IMR-90 (cell line): ENCODE measurements at regions not wholly inside any gene's neighbourhood (a gene's known extent, or its start where the extent isn't known, plus 50 kb on each side); places are given as distances from the start of the nearest gene placed in this dataset.

Source experiments
- ATAC-seq: fragments of 200-7000 bp; cut with Tn5 transposase; 2 replicates; pipeline ENCODE4 v1.9.1; 2020; ENCODE audit warnings: low read depth, mild to moderate bottlenecking, moderate library complexity
- BruUV-seq: library from RNA; stranded (reverse); fragments of 400-500 nt; replicated peaks from 2 replicates; lab custom pipeline; 2021; lab: Mats Ljungman, UMichigan
- CTCF ChIA-PET: fragments of 300-600 bp; formaldehyde crosslinking; extraction: SDS; loops from one replicate; lab custom pipeline; 2021; ENCODE audit warnings: antibody characterized with exemption; lab: Yijun Ruan, JAX
- POLR2A ChIA-PET: fragments of 300-600 bp; sonication (Branson Sonifier 250); formaldehyde crosslinking; loops from one replicate; lab custom pipeline; 2022; ENCODE audit warnings: antibody characterized with exemption; ENCODE audit not compliant: unreplicated experiment; lab: Charles Lee
- DNase-seq: peaks from one replicate; pipeline ENCODE4 v3.0.0; 2013
- H2AFZ ChIP-seq: replicated peaks from 2 replicates; pipeline ENCODE3; 2013; ENCODE audit warnings: low read length, mild to moderate bottlenecking; ENCODE audit not compliant: poor library complexity
- H2AK5ac ChIP-seq: 2 replicates; pipeline ENCODE4 v1.6.1; 2013; ENCODE audit warnings: low read depth, low read length, inconsistent platforms
- H2AK9ac ChIP-seq: replicated peaks from 2 replicates; pipeline ENCODE3; 2013; ENCODE audit warnings: mild to moderate bottlenecking, low read depth, low read length, moderate library complexity; ENCODE audit not compliant: poor library complexity
- H2BK120ac ChIP-seq: 2 replicates; pipeline ENCODE4 v1.6.1; 2013; ENCODE audit warnings: low read depth, low read length, inconsistent platforms
- H2BK15ac ChIP-seq: 3 replicates; pipeline ENCODE4 v1.6.1; 2013; ENCODE audit warnings: low read depth, low read length, inconsistent platforms
- H2BK20ac ChIP-seq: 2 replicates; pipeline ENCODE4 v1.6.1; 2013; ENCODE audit warnings: low read depth, mild to moderate bottlenecking, inconsistent platforms, low read length, moderate library complexity
- H2BK5ac ChIP-seq: 2 replicates; pipeline ENCODE4 v1.6.1; 2013; ENCODE audit warnings: mild to moderate bottlenecking, low read depth, low read length, inconsistent platforms; ENCODE audit not compliant: poor library complexity, severe bottlenecking
- H3K14ac ChIP-seq: replicated peaks from 2 replicates; pipeline ENCODE4 v1.6.1; 2013; ENCODE audit warnings: low read depth, low read length, inconsistent platforms
- H3K18ac ChIP-seq: 2 replicates; pipeline ENCODE4 v1.6.1; 2013; ENCODE audit warnings: low read depth, low read length, control low read depth
- H3K23ac ChIP-seq: 2 replicates; pipeline ENCODE4 v1.6.1; 2013; ENCODE audit warnings: low read depth, low read length, inconsistent platforms
- H3K27ac ChIP-seq: 2 replicates; pipeline ENCODE4 v1.5.1; 2013; ENCODE audit warnings: mild to moderate bottlenecking, control low read depth, low read length; ENCODE audit not compliant: insufficient read depth
- H3K27me3 ChIP-seq: 2 replicates; pipeline ENCODE4 v1.6.1; 2013; ENCODE audit warnings: low read length; ENCODE audit not compliant: control insufficient read depth, insufficient read depth
- H3K36me3 ChIP-seq: 2 replicates; pipeline ENCODE4 v1.6.1; 2013; ENCODE audit warnings: low read length, mixed read lengths; ENCODE audit not compliant: control insufficient read depth, insufficient read depth
- H3K4ac ChIP-seq: 2 replicates; pipeline ENCODE4 v1.6.1; 2013; ENCODE audit warnings: low read depth, low read length, inconsistent platforms
- H3K4me1 ChIP-seq: 2 replicates; pipeline ENCODE4 v1.6.1; 2013; ENCODE audit warnings: low read length, mixed read lengths; ENCODE audit not compliant: control insufficient read depth, insufficient read depth
- H3K4me2 ChIP-seq: 2 replicates; pipeline ENCODE4 v1.6.1; 2013; ENCODE audit warnings: low read depth, mild to moderate bottlenecking, control low read depth, low read length, moderate library complexity
- H3K4me3 ChIP-seq: 2 replicates; pipeline ENCODE4 v1.5.1; 2013; ENCODE audit warnings: low read depth, mild to moderate bottlenecking, control low read depth, low read length, moderate library complexity; ENCODE audit not compliant: insufficient read depth
- H3K56ac ChIP-seq: 2 replicates; pipeline ENCODE4 v1.6.1; 2013; ENCODE audit warnings: low read length, inconsistent platforms; ENCODE audit not compliant: insufficient read depth; ENCODE audit errors: extremely low read depth
- H3K79me1 ChIP-seq, 2 experiments: 2 replicates each; pipeline ENCODE4 v1.6.1; 2013; ENCODE audit warnings: low read length in 2 of 2, inconsistent platforms in 1 of 2, low read depth in 1 of 2
- H3K9ac ChIP-seq: 2 replicates; pipeline ENCODE4 v1.6.1; 2013; ENCODE audit warnings: low read depth, low read length, control low read depth
- H3K9me1 ChIP-seq: 2 replicates; pipeline ENCODE4 v1.6.1; 2013; ENCODE audit warnings: low read length, inconsistent platforms; ENCODE audit not compliant: insufficient read depth
- H3K9me3 ChIP-seq: 2 replicates; pipeline ENCODE4 v1.6.1; 2013; ENCODE audit warnings: low read length; ENCODE audit not compliant: control insufficient read depth, insufficient read depth
- H4K20me1 ChIP-seq: 2 replicates; pipeline ENCODE4 v1.6.1; 2013; ENCODE audit warnings: low read length, inconsistent platforms; ENCODE audit not compliant: insufficient read depth
- H4K5ac ChIP-seq: 2 replicates; pipeline ENCODE4 v1.6.1; 2013; ENCODE audit warnings: mild to moderate bottlenecking, low read depth, low read length, control low read depth
- H4K8ac ChIP-seq, 2 experiments: 2 replicates each; pipeline ENCODE4 v1.6.1; 2013; ENCODE audit warnings: low read depth in 2 of 2, low read length in 2 of 2, control low read depth in 1 of 2, inconsistent platforms in 1 of 2
- H4K91ac ChIP-seq: 2 replicates; pipeline ENCODE4 v1.6.1; 2013; ENCODE audit warnings: low read depth, low read length, inconsistent platforms; ENCODE audit not compliant: insufficient read depth
- BHLHE40 ChIP-seq: fragments of 150-350 bp; IDR thresholded peaks from 2 replicates; pipeline ENCODE4 v1.6.1; 2016; ENCODE audit warnings: mild to moderate bottlenecking, low read depth, low read length
- CEBPB ChIP-seq: IDR thresholded peaks from 2 replicates; pipeline ENCODE4 v1.6.1; 2012; ENCODE audit warnings: low read depth, low read length, improper control_type of control experiment
- CHD1 ChIP-seq: IDR thresholded peaks from 2 replicates; pipeline ENCODE4 v1.6.1; 2012; ENCODE audit warnings: low read depth, low read length, improper control_type of control experiment
- CTCF ChIP-seq: conservative IDR thresholded peaks from 2 replicates; pipeline ENCODE4 v1.5.1; 2012; ENCODE audit warnings: mild to moderate bottlenecking, low read depth, low read length, improper control_type of control experiment
- ELK1 ChIP-seq: fragments of 150-350 bp; IDR thresholded peaks from 2 replicates; pipeline ENCODE4 v1.6.1; 2016; ENCODE audit warnings: low read depth, mild to moderate bottlenecking, low read length, moderate library complexity, borderline replicate concordance
- FOS ChIP-seq: fragments of 150-350 bp; IDR thresholded peaks from 2 replicates; pipeline ENCODE4 v1.6.1; 2016; ENCODE audit warnings: low read depth, low read length
- MAFK ChIP-seq: IDR thresholded peaks from 2 replicates; pipeline ENCODE4 v1.6.1; 2012; ENCODE audit warnings: low read depth, low read length, improper control_type of control experiment
- MAZ ChIP-seq: IDR thresholded peaks from 2 replicates; pipeline ENCODE4 v1.6.1; 2012; ENCODE audit warnings: low read depth, mild to moderate bottlenecking, low read length, improper control_type of control experiment, moderate library complexity, borderline replicate concordance
- MXI1 ChIP-seq: IDR thresholded peaks from 2 replicates; pipeline ENCODE4 v1.6.1; 2012; ENCODE audit warnings: low read depth, mild to moderate bottlenecking, low read length, moderate library complexity, borderline replicate concordance
- NFE2L2 ChIP-seq: fragments of 150-350 bp; IDR thresholded peaks from 2 replicates; pipeline ENCODE4 v1.6.1; 2016; ENCODE audit warnings: low read depth, mild to moderate bottlenecking, low read length
- POLR2A ChIP-seq: IDR thresholded peaks from 2 replicates; pipeline ENCODE4 v1.6.1; 2012; ENCODE audit warnings: mild to moderate bottlenecking, low read depth, low read length
- RAD21 ChIP-seq: IDR thresholded peaks from 2 replicates; pipeline ENCODE4 v1.6.1; 2012; ENCODE audit warnings: low read length, improper control_type of control experiment
- RCOR1 ChIP-seq: IDR thresholded peaks from 2 replicates; pipeline ENCODE4 v1.6.1; 2012; ENCODE audit warnings: mild to moderate bottlenecking, low read length, improper control_type of control experiment; ENCODE audit not compliant: insufficient replicate concordance
- RFX5 ChIP-seq: IDR thresholded peaks from 2 replicates; pipeline ENCODE4 v1.8.0; 2012; ENCODE audit warnings: low read depth, mild to moderate bottlenecking, low read length, moderate library complexity
- SMC3 ChIP-seq: fragments of 150-350 bp; IDR thresholded peaks from 2 replicates; pipeline ENCODE4 v1.6.1; 2016; ENCODE audit warnings: low read depth, mild to moderate bottlenecking, antibody characterized with exemption, low read length, moderate library complexity
- USF2 ChIP-seq: fragments of 150-350 bp; IDR thresholded peaks from 2 replicates; pipeline ENCODE4 v1.6.1; 2017; ENCODE audit warnings: mild to moderate bottlenecking, antibody characterized with exemption, low read length, low read depth
- WGBS, 2 experiments: methylation state at CpG; one replicate each; pipeline versions ENCODE4 v1.1.5 to v1.1.7; 2013; ENCODE audit warnings: missing lambda C conversion rate in 2 of 2; ENCODE audit not compliant: insufficient read length in 1 of 2; ENCODE audit errors: extremely low coverage in 2 of 2; 5-methylcytosine and 5-hydroxymethylcytosine counted together
- dilution Hi-C: fragments of 300-500 bp; cut with HindIII; formaldehyde crosslinking; loops from one replicate; pipeline ENCODE4 v1.14.3; 2018; ENCODE audit warnings: low sequenced_read_pairs; ENCODE audit not compliant: unreplicated experiment
- in situ Hi-C: fragments of 300-500 bp; cut with MboI; formaldehyde crosslinking; loops from 3 replicates; pipeline ENCODE4 v1.14.3; 2019; ENCODE audit warnings: low sequenced_read_pairs, inconsistent platforms, mixed read lengths
- intact Hi-C: fragments of 100-400 bp; cut with micrococcal nuclease; formaldehyde crosslinking; loops from 2 replicates; pipeline ENCODE4 v1.10.0; 2022

GRCh38 chrX:95760356-95760755 lies 924.3 kb upstream of the DIAPH2 start:
- Histone ChIP-seq H3K4me1 (no peaks in the 10 kb centered on the region), H2BK120ac (no peak overlapping the region), H2BK5ac (no peak overlapping the region), H3K56ac (no peak overlapping the region), H2AK5ac (no peak overlapping the region), H3K36me3 (no peaks in the 10 kb centered on the region), H2BK15ac (no peak overlapping the region), H3K23ac (no peak overlapping the region), H3K18ac (no peak overlapping the region), H3K4ac (no peak overlapping the region), H4K91ac (no peak overlapping the region), H3K4me2 (no peak overlapping the region), H4K20me1 (no peaks in the 10 kb centered on the region), H4K5ac (no peak overlapping the region), H3K27me3 (no peaks in the 10 kb centered on the region), H3K79me1 (no peaks in the 10 kb centered on the region), H3K4me3 (no peak overlapping the region), H2AK9ac (no peak overlapping the region), H3K9me1 (no peaks in the 10 kb centered on the region), H3K9ac (no peak overlapping the region), H2AFZ (no peak overlapping the region), H2BK20ac (no peak overlapping the region), H4K8ac (no peak overlapping the region), H3K27ac (no peak overlapping the region), H3K9me3 (no peaks in the 10 kb centered on the region; the same call in 1 of the 2 replicates), H3K14ac (no peak overlapping the region)
- no CpG with 5 or more reads among the region's 3 CpGs for WGBS, 2 experiments
- ATAC-seq = no peak
- dilution Hi-C loops (no loop called here), intact Hi-C loops (no loop called here), in situ Hi-C loops (no loop called here)
- TF ChIP-seq NFE2L2 (no peak), MAZ (no peak), RCOR1 (no peak), POLR2A (no peak), SMC3 (no peak), CEBPB (no peak), MAFK (no peak), FOS (no peak), CTCF (no peak), MXI1 (no peak), ELK1 (no peak), RAD21 (no peak), CHD1 (no peak), USF2 (no peak), BHLHE40 (no peak), RFX5 (no peak)
- BruUV-seq = no TSS peak
- no peak for DNase-seq
- CTCF ChIA-PET = no interaction called here
- POLR2A ChIA-PET = no interaction called here
